Activated CD8-positive, alpha-beta T cell treated with anti-CD3 and anti-CD28 coated beads for 36 hours (primary cell): ENCODE measurements at regions not wholly inside any gene's neighbourhood (a gene's known extent, or its start where the extent isn't known, plus 50 kb on each side); places are given as distances from the start of the nearest gene placed in this dataset.
"Not testable (repeated sequence)": the region's sequence is repeated elsewhere in the genome, so short reads cannot be mapped to it uniquely, and the experiment has no call there.

ENCODE experiments used
- ATAC-seq: fragments of 200-7000 bp; cut with Tn5 transposase; one replicate; pipeline ENCODE4 v1.10.0; 2021; ENCODE audit warnings: mild to moderate bottlenecking, moderate library complexity
- CTCF ChIA-PET: fragments of 350-600 bp; sonication (Branson Sonifier 250); formaldehyde crosslinking; loops from one replicate; lab custom pipeline; 2021; ENCODE audit warnings: antibody characterized with exemption; lab: Charles Lee
- POLR2A ChIA-PET: fragments of 350-600 bp; sonication (Branson Sonifier 250); formaldehyde crosslinking; loops from one replicate; lab custom pipeline; 2021; ENCODE audit warnings: antibody characterized with exemption; lab: Charles Lee
- DNase-seq: peaks from one replicate; pipeline ENCODE4 v3.0.0-alpha.2; 2020
- H3K27ac Mint-ChIP-seq: one replicate; pipeline ENCODE4 v1.8.0; 2021; ENCODE audit warnings: mild to moderate bottlenecking, mixed read lengths
- H3K27me3 Mint-ChIP-seq: one replicate; pipeline ENCODE4 v1.8.0; 2021; ENCODE audit warnings: mixed read lengths
- H3K36me3 Mint-ChIP-seq: one replicate; pipeline ENCODE4 v1.8.0; 2021; ENCODE audit warnings: low read depth, mixed read lengths
- H3K4me1 Mint-ChIP-seq: one replicate; pipeline ENCODE4 v1.8.0; 2021; ENCODE audit warnings: low read depth, mixed read lengths
- H3K4me3 Mint-ChIP-seq: one replicate; pipeline ENCODE4 v1.8.0; 2021; ENCODE audit warnings: mild to moderate bottlenecking, moderate library complexity, mixed read lengths
- H3K9me3 Mint-ChIP-seq: one replicate; pipeline ENCODE4 v1.8.0; 2021; ENCODE audit warnings: mixed read lengths
- intact Hi-C: fragments of 100-400 bp; cut with micrococcal nuclease; formaldehyde crosslinking; loops from one replicate; pipeline ENCODE4 v1.10.0; 2022
- TF ChIP-seq, protein P1 (sequence below): fragments of 200-600 bp; IDR thresholded peaks from one replicate; pipeline ENCODE4 v1.8.0; 2022; ENCODE audit warnings: antibody characterized with exemption, mild to moderate bottlenecking

DNA sequence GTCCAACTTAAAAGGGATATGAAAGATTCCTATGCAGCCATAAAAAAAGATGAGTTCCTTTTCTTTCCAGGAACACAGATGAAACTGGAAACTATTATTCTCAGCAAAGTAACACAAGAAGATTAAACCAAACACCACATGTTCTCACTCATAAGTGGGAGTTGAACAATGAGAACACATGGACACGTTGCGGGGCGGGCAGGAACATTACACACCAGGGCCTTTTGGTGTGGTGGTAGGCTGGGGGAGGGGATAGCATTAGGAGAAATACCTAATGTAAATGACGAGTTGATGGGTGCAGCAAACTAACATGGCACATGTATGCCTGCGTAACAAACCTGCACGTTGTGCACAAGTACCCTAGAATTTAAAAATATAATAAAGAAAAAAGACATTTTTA lies 516.1 kb downstream of the LRRC70 start:
- DNase-seq (no peak), ATAC-seq (no peak)
- POLR2A ChIA-PET: no interaction called here
- Mint-ChIP-seq H3K27ac (no peak overlapping the region), H3K4me1 (no peaks in the 10 kb centered on the region), H3K36me3 (no peaks in the 10 kb centered on the region), H3K27me3 (no peaks in the 10 kb centered on the region), H3K4me3 (no peak overlapping the region), H3K9me3 (no peaks in the 10 kb centered on the region)
- intact Hi-C loops: no loop called here
- CTCF ChIA-PET: no interaction called here
- TF ChIP-seq, protein P1, sequence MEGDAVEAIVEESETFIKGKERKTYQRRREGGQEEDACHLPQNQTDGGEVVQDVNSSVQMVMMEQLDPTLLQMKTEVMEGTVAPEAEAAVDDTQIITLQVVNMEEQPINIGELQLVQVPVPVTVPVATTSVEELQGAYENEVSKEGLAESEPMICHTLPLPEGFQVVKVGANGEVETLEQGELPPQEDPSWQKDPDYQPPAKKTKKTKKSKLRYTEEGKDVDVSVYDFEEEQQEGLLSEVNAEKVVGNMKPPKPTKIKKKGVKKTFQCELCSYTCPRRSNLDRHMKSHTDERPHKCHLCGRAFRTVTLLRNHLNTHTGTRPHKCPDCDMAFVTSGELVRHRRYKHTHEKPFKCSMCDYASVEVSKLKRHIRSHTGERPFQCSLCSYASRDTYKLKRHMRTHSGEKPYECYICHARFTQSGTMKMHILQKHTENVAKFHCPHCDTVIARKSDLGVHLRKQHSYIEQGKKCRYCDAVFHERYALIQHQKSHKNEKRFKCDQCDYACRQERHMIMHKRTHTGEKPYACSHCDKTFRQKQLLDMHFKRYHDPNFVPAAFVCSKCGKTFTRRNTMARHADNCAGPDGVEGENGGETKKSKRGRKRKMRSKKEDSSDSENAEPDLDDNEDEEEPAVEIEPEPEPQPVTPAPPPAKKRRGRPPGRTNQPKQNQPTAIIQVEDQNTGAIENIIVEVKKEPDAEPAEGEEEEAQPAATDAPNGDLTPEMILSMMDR: no peak

DNA sequence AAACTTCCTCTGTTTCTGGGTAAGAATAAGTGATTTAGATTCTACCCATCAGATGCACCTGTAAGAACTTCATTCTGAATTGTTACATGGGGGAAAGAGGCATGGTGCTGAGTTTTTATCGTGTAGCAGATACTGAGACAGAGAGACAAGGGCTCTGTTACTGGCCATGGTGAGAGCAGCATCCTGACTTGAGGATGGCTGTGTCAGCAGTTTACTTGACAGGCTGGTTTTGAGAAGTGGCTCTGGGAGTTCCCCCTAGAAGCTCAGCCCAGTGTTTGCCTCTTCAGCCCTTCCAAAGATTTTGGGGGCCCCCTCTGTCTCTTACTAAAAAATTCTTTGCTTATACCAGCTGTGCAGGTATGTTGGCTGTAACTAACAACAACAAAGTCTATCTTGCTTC lies 510.5 kb downstream of the LRRC70 start:
- H3K9me3 Mint-ChIP-seq: no peaks in the 10 kb centered on the region
- H3K27me3 Mint-ChIP-seq: no peaks in the 10 kb centered on the region
- TF ChIP-seq, protein P1: no peak
- no peak overlapping the region for H3K27ac Mint-ChIP-seq
- ChIA-PET POLR2A (no interaction called here), CTCF (no interaction called here)
- DNase-seq: no peak
- no peak overlapping the region for H3K4me3 Mint-ChIP-seq
- intact Hi-C loops: no loop called here
- H3K36me3 Mint-ChIP-seq: no peaks in the 10 kb centered on the region
- no peaks in the 10 kb centered on the region for H3K4me1 Mint-ChIP-seq
- no peak for ATAC-seq

DNA sequence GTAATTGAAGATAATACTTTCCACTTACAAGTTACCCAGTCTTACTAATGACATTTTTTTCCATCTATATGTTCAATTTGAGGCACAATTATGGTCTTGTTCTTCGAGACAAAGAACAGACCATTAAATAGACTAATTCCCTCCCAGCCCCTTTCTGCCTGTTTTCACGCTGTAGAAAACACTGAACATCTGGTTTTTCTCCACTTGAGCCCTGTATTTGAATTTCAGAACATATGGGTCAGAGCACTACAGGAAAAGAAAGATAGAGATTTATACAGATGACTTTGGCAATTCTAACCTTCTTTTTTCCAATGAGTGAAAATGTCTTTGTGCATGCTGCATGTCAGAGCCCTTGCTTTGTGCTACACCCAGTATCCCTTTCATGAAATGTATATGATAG lies 506.9 kb downstream of the LRRC70 start:
- Mint-ChIP-seq H3K4me1 (no peaks in the 10 kb centered on the region), H3K4me3 (no peak overlapping the region), H3K36me3 (no peaks in the 10 kb centered on the region), H3K27ac (no peak overlapping the region), H3K9me3 (no peaks in the 10 kb centered on the region), H3K27me3 (no peaks in the 10 kb centered on the region)
- ATAC-seq (no peak), DNase-seq (no peak)
- intact Hi-C loops: no loop called here
- ChIA-PET POLR2A (no interaction called here), CTCF (no interaction called here)
- TF ChIP-seq, protein P1: no peak

DNA sequence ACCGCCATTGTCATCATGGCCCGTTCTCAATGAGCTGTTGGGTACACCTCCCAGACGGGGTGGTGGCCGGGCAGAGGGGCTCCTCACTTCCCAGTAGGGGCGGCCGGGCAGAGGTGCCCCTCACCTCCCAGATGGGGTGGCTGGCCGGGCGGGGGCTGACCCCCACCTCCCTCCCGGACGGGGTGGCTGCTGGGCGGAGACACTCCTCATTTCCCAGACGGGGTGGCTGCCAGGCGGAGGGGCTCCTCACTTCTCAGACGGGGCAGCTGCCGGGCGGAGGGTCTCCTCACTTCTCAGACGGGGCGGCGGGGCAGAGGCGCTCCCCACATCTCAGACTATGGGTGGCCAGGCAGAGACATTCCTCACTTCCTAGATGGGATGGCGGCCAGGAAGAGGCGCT lies 505.1 kb downstream of the LRRC70 start:
- H3K9me3 Mint-ChIP-seq, H3K27me3 Mint-ChIP-seq, H3K4me1 Mint-ChIP-seq, H3K27ac Mint-ChIP-seq, H3K36me3 Mint-ChIP-seq, H3K4me3 Mint-ChIP-seq, ATAC-seq, CTCF ChIA-PET, DNase-seq, POLR2A ChIA-PET, intact Hi-C loops: not testable (repeated sequence)

DNA sequence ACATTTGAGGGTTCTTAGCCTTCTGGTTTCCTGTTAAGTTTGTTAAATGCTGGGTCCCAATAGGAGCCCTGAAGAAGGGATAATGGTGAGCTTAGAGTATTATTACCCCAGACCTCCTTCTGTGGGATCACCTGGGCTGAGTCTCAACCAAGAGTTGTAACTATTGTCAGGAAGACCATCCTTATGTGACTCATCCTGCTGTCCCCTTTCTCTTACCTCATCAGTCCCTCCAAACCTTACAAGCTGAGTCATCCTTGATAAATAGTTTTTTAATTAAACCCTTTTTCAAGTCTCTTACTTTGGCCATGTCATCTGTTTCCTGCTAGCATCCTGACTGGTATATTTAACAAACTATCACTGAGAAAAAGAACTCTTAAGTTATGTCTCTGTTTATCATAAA lies 502.8 kb downstream of the LRRC70 start:
- Mint-ChIP-seq H3K36me3 (no peaks in the 10 kb centered on the region), H3K27ac (no peak overlapping the region), H3K9me3 (no peaks in the 10 kb centered on the region), H3K27me3 (no peaks in the 10 kb centered on the region), H3K4me3 (no peak overlapping the region), H3K4me1 (no peaks in the 10 kb centered on the region)
- ChIA-PET CTCF (no interaction called here), POLR2A (no interaction called here)
- TF ChIP-seq, protein P1: no peak
- no peak for ATAC-seq
- DNase-seq: no peak
- intact Hi-C loops: no loop called here

DNA sequence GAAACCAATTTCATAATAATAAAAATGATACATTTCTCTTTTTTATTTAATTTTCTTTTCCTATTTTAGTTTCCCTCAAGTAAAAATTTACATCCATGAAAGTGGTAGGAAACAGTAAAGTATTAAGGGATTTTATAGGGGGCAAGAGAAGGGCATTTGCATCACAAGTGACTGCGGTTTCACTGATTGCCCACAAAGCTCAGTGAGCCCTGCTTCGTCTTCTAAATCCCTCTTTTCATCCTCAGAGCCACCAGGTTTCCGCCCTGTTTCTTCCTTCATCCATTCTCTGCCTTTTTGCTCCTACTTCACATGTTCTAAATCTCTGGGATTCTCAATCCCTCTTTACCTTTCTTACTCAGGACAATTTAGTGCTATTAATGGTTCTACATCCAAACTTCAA lies 491.4 kb downstream of the LRRC70 start:
- intact Hi-C loops: no loop called here
- Mint-ChIP-seq H3K9me3 (peaks cover 2% of the 10 kb centered on the region), H3K4me3 (no peak overlapping the region), H3K4me1 (no peaks in the 10 kb centered on the region), H3K27ac (no peak overlapping the region), H3K27me3 (no peaks in the 10 kb centered on the region), H3K36me3 (no peaks in the 10 kb centered on the region)
- TF ChIP-seq, protein P1: no peak
- POLR2A ChIA-PET: no interaction called here
- CTCF ChIA-PET: no interaction called here
- no peak for DNase-seq
- no peak for ATAC-seq
